ENCODE measurements at regions not wholly inside any gene's neighbourhood (a gene's known extent, or its start where the extent isn't known, plus 50 kb on each side); places are given as distances from the start of the nearest gene placed in this dataset.
"Not testable (repeated sequence)": the region's sequence is repeated elsewhere in the genome, so short reads cannot be mapped to it uniquely, and the experiment has no call there.

DNA sequence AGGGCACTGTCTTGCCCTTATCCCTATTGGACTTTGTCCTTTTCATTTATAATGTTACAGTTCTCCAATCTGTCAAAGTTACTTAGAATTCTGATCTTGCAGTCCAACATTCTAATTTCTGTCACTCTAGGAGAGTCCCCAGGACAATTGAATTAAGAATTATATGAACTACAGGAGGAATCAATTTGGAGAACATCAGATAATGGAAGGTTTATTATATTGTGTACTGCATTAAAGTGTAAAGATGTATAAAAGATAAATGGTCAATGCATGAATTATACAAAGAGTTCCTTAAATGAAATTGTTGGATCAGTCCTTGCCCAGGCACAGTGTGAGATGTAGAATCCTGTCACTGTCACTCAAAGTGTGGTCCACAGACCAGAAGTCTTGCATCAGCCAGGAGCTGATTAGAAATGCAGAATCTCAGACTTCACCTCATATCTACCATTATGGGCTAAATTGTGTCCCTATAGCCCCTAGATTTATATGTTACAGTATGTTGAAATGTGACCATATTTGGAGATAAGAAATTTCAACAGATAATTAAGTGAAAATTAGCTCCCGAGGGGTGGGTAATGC lies 145.5 kb downstream of the BTBD3 start:
- no peak for DNase-seq
- intact Hi-C loops (cut with micrococcal nuclease): no loop called here
- no peak for ATAC-seq

DNA sequence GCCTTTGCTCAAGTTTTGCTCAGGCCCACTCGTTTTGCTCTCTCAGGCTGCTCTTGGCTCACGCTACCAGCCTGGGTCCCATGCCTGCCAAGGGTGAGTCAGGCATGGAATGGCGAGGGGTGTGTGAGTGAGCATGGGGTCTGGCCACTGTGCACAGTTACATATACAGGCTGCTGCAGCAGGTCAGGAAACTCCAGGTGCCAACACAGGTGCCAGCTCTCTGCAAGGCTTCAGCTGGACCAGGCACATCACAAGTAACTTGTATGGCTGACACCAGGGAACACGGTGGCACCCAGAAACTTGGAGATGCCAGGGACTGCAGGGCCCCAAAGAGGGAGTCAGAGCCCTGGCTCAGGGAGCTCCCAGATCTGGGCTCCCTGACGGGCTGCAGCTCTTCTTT lies 146.8 kb downstream of the BTBD3 start:
- no peak for DNase-seq
- no peak for ATAC-seq
- intact Hi-C loops (cut with micrococcal nuclease): no loop called here

GRCh38 chr20:12067686-12068085 lies 150.0 kb downstream of the BTBD3 start:
- ATAC-seq (no peak), DNase-seq (no peak)
- intact Hi-C loops (cut with micrococcal nuclease): no loop called here

- intact Hi-C loops (cut with micrococcal nuclease): no loop called here
Observed at GRCh38 chr20:12068121-12068520, 150.4 kb downstream of the BTBD3 start.

GRCh38 chr20:12069181-12069580 lies 151.5 kb downstream of the BTBD3 start:
- intact Hi-C loops (cut with micrococcal nuclease): no loop called here
- ATAC-seq: no peak
- no peak for DNase-seq

More at GRCh38 chr20:12068121-12068520, 150.4 kb downstream of the BTBD3 start:
- no peak for DNase-seq
- ATAC-seq: no peak

DNA sequence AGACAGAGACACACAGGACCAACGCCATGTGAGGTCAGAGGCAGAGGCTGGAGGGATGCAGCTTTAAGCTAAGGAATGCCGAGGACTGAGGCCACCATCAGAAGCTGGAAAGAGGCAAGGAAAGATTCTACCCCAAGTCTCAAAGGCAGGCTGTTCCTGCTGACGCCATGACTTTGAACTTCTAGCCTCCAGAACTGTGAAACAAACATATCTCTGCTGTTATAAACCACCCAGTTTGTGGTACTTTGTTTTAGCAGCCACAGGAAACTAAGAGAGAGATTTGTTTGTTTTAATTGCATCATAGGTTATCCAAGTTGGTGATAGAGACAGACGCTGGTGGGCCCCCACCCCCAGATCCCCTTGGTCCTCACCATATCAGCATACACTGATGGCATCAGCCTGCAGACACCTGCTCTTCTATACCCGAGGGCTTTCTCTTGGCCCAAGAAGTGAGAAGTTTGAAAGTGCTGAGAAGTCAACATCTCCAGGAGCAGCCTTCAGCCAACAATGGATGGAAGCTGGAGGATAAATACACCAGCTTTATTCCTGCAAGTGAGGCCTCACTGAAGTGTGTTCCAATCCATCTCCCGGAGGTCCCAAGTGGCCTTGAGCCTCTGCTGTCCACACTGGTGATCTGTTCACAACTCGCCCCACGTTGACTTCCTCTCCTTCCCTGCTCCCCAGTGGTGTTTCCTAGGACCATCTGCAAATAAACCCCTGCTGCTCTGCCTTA lies 154.7 kb downstream of the BTBD3 start:
- DNase-seq (peak; percentile 46), ATAC-seq (peak; percentile 94)
- intact Hi-C loops (cut with micrococcal nuclease): no loop called here

DNA sequence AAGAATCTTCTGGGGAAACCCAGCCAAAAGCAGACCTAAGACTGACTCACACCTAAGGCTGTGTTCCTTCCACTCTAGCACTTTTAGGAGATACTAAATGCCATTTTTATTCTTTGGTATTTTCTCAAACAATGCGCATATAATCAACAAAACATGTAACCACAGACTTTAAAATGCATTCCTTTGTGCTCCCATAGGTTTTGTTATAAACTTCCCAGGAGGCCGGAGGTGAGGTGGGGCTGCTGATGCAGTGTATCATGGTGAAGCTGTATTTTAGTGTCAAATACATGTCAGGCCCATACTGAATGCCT lies 155.2 kb downstream of the BTBD3 start:
- ATAC-seq (no peak), DNase-seq (no peak)
- intact Hi-C loops (cut with micrococcal nuclease): no loop called here

GRCh38 chr20:12074111-12074655 lies 156.5 kb downstream of the BTBD3 start:
- ATAC-seq (no peak), DNase-seq (no peak)
- intact Hi-C loops (cut with micrococcal nuclease): no loop called here

GRCh38 chr20:12076200-12076599 lies 158.5 kb downstream of the BTBD3 start:
- no peak for DNase-seq

DNA sequence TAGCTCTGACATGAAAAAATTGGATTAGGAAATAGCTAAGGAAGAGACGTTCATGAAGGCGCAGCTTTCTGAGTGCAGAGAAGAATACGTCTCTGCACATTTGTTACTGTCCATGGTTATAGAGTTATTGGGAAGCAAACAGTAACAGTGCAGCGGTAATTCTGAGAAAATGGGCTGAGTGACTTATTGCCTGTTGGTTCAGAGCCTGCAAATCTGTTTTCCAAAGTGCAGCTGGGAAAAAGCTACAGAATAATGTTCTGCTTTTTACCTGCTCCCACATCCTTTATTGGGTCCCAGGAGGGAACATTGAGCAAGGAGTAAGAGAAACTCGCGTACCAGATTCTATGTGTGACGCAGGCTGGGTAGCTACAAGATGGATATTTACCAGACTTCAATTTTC lies 160.2 kb downstream of the BTBD3 start:
- intact Hi-C loops (cut with micrococcal nuclease): no loop called here
- DNase-seq (no peak), ATAC-seq (no peak)

More at GRCh38 chr20:12076200-12076599, 158.5 kb downstream of the BTBD3 start:
- intact Hi-C loops (cut with micrococcal nuclease): no loop called here
- ATAC-seq: no peak

DNA sequence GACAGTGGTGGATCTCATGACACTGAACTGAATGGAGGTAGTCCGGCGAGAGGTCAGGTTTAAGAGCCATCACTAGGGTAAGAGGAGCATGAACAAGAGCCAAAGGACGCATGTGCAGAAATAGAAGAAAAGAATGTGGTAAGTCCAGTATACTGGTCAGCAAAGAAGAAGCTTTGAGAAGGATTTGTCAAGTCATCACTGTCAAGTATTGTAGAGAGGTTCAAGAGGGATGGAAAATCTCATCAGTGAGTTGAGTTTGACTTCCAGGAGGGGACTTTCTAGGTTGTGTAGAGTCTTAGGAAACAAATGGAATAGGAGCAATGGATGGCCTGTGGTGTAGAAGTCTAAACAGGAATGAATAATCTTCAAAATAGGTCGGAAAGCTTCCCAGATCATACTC lies 161.8 kb downstream of the BTBD3 start:
- ATAC-seq (no peak), DNase-seq (no peak)
- intact Hi-C loops (cut with micrococcal nuclease): no loop called here

GRCh38 chr20:12083269-12083668 lies 165.6 kb downstream of the BTBD3 start:
- intact Hi-C loops (cut with micrococcal nuclease): no loop called here
- ATAC-seq: no peak

GRCh38 chr20:12084482-12084881 lies 166.8 kb downstream of the BTBD3 start:
- ATAC-seq (no peak), DNase-seq (no peak)
- intact Hi-C loops (cut with micrococcal nuclease): no loop called here

More at GRCh38 chr20:12083269-12083668, 165.6 kb downstream of the BTBD3 start:
- DNase-seq: no peak

DNA sequence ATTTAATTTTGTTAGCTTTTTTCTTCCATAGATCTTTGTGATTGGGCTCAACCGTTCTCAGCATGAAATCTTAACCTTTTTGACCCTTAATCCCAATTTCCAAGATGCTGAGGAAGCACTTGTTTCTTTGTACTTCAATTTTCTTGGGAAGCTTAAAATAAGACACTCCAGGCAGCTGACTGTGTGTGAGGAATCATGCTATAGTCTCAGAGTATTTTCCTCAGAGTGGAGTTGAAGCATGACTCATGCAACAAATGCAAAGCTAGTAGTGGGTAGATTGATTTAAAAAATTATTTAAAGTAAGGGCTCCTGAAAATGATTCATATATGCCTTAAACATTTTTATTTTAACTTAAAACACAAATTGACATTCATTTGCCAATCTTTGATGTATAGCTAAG lies 168.7 kb downstream of the BTBD3 start:
- no peak for ATAC-seq

DNA sequence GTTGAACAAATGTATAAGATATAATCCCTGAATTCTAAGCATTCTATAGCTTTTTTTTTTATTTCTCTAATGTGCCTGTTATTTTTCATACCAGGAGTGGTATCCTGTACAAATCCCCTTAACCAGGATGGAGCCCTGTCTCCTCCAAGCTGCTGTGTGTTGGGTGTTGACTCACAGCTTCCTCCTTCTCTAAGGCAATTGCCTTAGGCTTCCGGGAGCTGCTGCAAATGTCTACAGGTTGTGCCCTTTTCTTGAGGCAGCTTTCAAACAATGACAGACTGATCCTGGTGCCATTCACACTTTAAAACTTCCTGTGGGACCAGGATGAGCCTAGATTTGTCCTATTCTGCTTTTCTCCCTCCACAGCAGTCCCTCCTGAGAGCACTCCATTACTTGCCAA lies 173.2 kb downstream of the BTBD3 start:
- intact Hi-C loops (cut with micrococcal nuclease): no loop called here
- DNase-seq (no peak), ATAC-seq (no peak)

More for the DNA sequence above, 168.7 kb downstream of the BTBD3 start:
- intact Hi-C loops (cut with micrococcal nuclease): no loop called here
- no peak for DNase-seq

DNA sequence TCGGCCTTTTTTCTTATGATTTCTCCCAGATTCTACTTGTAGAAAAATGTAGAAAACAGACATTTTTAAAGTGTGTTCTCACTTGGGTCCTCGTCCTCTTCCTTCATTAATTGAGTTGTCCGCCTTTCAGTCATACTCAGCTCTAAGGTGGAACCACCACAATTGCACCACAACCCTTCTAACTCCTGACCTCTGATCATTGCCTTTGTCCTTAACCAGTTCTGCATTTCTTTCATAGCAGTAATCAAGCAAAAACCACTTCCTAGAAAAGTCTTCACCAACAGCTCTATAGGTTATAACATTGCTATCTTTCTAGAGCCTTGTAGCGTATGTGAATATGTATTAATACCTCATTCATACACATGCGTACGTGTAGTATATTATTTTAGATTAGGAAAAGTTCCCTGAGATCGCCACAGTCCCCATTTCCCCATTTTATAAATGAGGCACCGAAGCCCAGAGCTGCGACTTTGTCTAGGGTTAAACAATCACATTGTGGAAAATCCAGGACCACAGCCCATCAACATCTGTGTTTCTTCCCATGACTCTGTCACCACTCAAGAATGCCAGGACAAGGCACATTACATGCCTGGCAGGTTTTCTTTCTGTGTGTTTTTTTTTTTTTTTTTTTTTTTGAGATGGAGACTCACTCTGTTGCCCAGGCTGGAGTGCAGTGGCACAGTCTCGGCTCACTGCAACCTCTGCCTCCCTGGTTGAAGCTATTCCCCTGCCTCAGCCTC lies 175.5 kb downstream of the BTBD3 start:
- no peak for DNase-seq
- intact Hi-C loops (cut with micrococcal nuclease): no loop called here
- no peak for ATAC-seq

DNA sequence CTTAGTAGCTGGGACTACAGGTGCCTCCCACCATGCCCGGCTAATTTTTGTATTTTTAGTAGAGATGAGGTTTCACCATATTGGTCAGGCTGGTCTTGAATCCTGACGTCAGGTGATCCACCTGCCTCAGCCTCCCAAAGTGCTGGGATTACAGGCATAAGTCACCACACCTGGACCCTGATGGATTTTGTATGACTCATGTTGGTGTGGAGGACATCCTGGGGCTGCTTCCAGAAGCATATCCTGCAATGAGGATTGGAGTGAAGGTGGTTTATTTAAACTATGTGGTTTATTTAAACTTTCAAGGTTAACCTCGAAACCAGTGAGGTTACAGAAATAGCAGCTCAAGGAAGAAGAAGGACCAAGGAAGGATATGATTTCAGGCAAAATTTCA lies 176.1 kb downstream of the BTBD3 start:
- intact Hi-C loops (cut with micrococcal nuclease); ATAC-seq; DNase-seq: not testable (repeated sequence)

GRCh38 chr20:12095180-12095920 lies 177.7 kb downstream of the BTBD3 start:
- ATAC-seq (no peak), DNase-seq (no peak)
- intact Hi-C loops (cut with micrococcal nuclease): no loop called here

GRCh38 chr20:12098421-12098820 lies 180.7 kb downstream of the BTBD3 start:
- DNase-seq (no peak), ATAC-seq (no peak)
- intact Hi-C loops (cut with micrococcal nuclease): no loop called here

GRCh38 chr20:12108846-12109245 lies 191.2 kb downstream of the BTBD3 start:
- intact Hi-C loops (cut with micrococcal nuclease): no loop called here
- DNase-seq: no peak
- no peak for ATAC-seq

Measured in left ventricle myocardium superior (tissue), 1 donor.